ENCODE measurements at regions not wholly inside any gene's neighbourhood (a gene's known extent, or its start where the extent isn't known, plus 50 kb on each side); places are given as distances from the start of the nearest gene placed in this dataset.
A peak's percentile ranks its signal among the peaks of the same experiment; 100 is the strongest.

- CTCF ChIA-PET: no interaction called here
These were observed 205.4 kb downstream of the SNX18 start for GRCh38 chr5:54722846-54723433.

GRCh38 chr5:54721951-54722654 lies 204.5 kb downstream of the SNX18 start:
- CTCF ChIA-PET: no interaction called here
- H3K27me3 ChIP-seq (ENCODE audit: control insufficient read depth, insufficient read depth, low read length): no peaks in the 10 kb centered on the region
- POLR2A ChIA-PET: no interaction called here
- H3K36me3 ChIP-seq (ENCODE audit: control insufficient read depth, insufficient read depth, low read length): no peaks in the 10 kb centered on the region
- no peak overlapping the region for H3K4me3 ChIP-seq (ENCODE audit: low read depth, low read length)
- no peak for TF ChIP-seq CTCF (IDR thresholded peaks at IDR 0.05; ENCODE audit: insufficient read depth, low read depth, low read length)
- DNase-seq (ENCODE audit: low read depth): no peak

More at GRCh38 chr5:54722846-54723433, 205.4 kb downstream of the SNX18 start:
- no peaks in the 10 kb centered on the region for H3K27me3 ChIP-seq (ENCODE audit: control insufficient read depth, insufficient read depth, low read length)
- no peak overlapping the region for H3K4me3 ChIP-seq (ENCODE audit: low read depth, low read length)
- TF ChIP-seq CTCF (IDR thresholded peaks at IDR 0.05; ENCODE audit: insufficient read depth, low read depth, low read length): no peak
- POLR2A ChIA-PET: no interaction called here
- H3K36me3 ChIP-seq (ENCODE audit: control insufficient read depth, insufficient read depth, low read length): no peaks in the 10 kb centered on the region
- peak; percentile 62 for DNase-seq (ENCODE audit: low read depth)

DNA sequence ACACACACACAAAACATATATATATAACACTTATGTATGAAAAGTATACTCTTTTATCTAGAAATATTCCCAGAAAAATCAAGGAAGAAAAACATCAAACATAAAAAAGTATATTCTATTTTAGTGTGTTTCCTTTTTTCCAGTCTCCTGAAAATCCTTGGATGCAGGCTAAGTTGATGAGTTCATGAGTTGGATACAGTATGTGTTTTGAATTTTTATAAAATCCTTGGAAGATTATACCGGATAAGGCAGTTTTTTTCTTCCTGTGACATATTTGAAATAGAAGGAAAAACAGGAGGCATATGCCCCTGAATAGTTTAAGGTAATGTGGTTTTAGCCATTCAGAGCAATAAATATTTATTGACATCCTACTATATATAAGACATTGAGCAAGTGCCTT lies 203.6 kb downstream of the SNX18 start:
- ChIA-PET CTCF (no interaction called here), POLR2A (no interaction called here)
- Histone ChIP-seq H3K4me3 (ENCODE audit: low read depth, low read length) (no peak overlapping the region), H3K27me3 (ENCODE audit: control insufficient read depth, insufficient read depth, low read length) (no peaks in the 10 kb centered on the region), H3K36me3 (ENCODE audit: control insufficient read depth, insufficient read depth, low read length) (no peaks in the 10 kb centered on the region)
- TF ChIP-seq CTCF (IDR thresholded peaks at IDR 0.05; ENCODE audit: insufficient read depth, low read depth, low read length): no peak
- no peak for DNase-seq (ENCODE audit: low read depth)

GRCh38 chr5:54720341-54720740 lies 202.8 kb downstream of the SNX18 start:
- CTCF ChIA-PET: interaction anchor here (0.9 kb wide), 1 partner anchor 175 kb away, joined by 7 read pairs; no protein-coding TSS in a partner anchor
- Histone ChIP-seq H3K4me3 (ENCODE audit: low read depth, low read length) (no peak overlapping the region), H3K36me3 (ENCODE audit: control insufficient read depth, insufficient read depth, low read length) (no peaks in the 10 kb centered on the region), H3K27me3 (ENCODE audit: control insufficient read depth, insufficient read depth, low read length) (no peaks in the 10 kb centered on the region)
- POLR2A ChIA-PET: no interaction called here
- no peak for TF ChIP-seq CTCF (IDR thresholded peaks at IDR 0.05; ENCODE audit: insufficient read depth, low read depth, low read length)
- DNase-seq (ENCODE audit: low read depth): no peak

DNA sequence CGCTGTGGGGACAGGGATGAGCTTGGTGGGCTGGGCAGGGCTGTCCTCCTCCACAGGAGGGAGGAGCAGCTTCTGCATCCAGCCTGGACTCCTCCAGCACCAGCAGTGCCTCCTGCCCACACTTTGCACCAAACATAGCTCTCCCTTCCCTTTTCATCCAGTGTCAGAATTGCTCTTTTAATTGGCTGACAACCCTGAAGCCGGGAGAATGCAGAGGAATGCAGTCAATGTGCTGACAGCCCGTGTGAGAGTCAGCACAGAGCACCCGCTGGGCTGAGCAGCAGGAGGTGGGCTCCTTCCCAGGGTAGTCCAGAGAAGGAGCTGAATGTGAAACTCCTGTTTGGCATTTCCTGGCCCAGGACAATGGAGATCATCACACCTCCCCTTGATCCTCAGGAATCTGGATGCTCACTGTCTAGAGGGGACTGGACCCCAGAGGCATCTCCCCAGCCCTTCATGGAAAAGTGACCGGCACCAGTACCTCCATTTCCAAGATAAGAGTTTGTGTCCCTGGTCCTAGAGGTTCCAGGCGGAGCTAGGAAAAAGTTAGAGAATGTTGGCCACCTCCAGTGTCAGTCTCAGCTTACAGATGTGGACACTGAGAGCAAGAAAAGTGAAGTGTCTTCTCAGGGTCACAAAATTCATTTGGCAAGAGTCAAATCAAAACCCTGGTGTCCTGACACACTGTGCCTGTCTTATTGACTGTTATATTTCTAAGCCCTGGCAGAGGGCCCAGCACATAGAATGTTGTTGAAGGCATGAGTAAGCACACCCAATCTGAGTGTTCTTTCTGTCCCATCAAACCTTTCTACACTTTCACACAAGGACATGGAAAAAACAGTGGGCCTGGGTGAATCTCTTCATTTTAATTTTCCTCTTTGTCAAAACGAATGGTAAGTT lies 202.1 kb downstream of the SNX18 start:
- POLR2A ChIA-PET: no interaction called here
- TF ChIP-seq CTCF (IDR thresholded peaks at IDR 0.05; ENCODE audit: insufficient read depth, low read depth, low read length): no peak
- CTCF ChIA-PET: interaction anchor here (0.8 to 0.9 kb wide), 2 partner anchors 129 to 176 kb away, joined by 4 to 7 read pairs; no protein-coding TSS in a partner anchor
- no peaks in the 10 kb centered on the region for H3K27me3 ChIP-seq (ENCODE audit: control insufficient read depth, insufficient read depth, low read length)
- no peak overlapping the region for H3K4me3 ChIP-seq (ENCODE audit: low read depth, low read length)
- DNase-seq (ENCODE audit: low read depth): no peak
- no peaks in the 10 kb centered on the region for H3K36me3 ChIP-seq (ENCODE audit: control insufficient read depth, insufficient read depth, low read length)
